Liver (tissue), 7 donors: ENCODE measurements at regions not wholly inside any gene's neighbourhood (a gene's known extent, or its start where the extent isn't known, plus 50 kb on each side); places are given as distances from the start of the nearest gene placed in this dataset.

ENCODE experiments used
- DNase-seq: peaks from one replicate; pipeline ENCODE4 v3.0.0-alpha.2; 2017; ENCODE audit warnings: low spot score
- H3K27ac ChIP-seq, 2 donors: one replicate each; pipeline ENCODE4 v1.7.0; 2013; ENCODE audit warnings: inconsistent platforms in 2 of 2, low read length in 2 of 2, control low read depth in 1 of 2, low read depth in 1 of 2, mild to moderate bottlenecking in 1 of 2
- H3K27me3 ChIP-seq, 4 donors: one replicate each; pipeline versions ENCODE4 v1.6.1 to v1.7.0; 2013; ENCODE audit warnings: low read length in 3 of 4, inconsistent platforms in 1 of 4, mild to moderate bottlenecking in 1 of 4, moderate library complexity in 1 of 4; ENCODE audit not compliant: control insufficient read depth in 4 of 4, insufficient read depth in 4 of 4
- H3K36me3 ChIP-seq, 4 donors: one replicate each; pipeline versions ENCODE4 v1.6.1 to v1.7.0; 2013; ENCODE audit warnings: low read length in 3 of 4, mild to moderate bottlenecking in 3 of 4, low read depth in 1 of 4, moderate library complexity in 1 of 4; ENCODE audit not compliant: control insufficient read depth in 4 of 4, insufficient read depth in 3 of 4
- H3K4me1 ChIP-seq, 4 donors: one replicate each; pipeline versions ENCODE4 v1.6.1 to v1.7.0; 2013; ENCODE audit warnings: low read length in 3 of 4, mild to moderate bottlenecking in 3 of 4, moderate library complexity in 1 of 4; ENCODE audit not compliant: control insufficient read depth in 4 of 4, insufficient read depth in 4 of 4
- H3K4me3 ChIP-seq, 3 donors: one replicate each; pipeline versions ENCODE4 v1.6.1 to v1.7.0; 2013; ENCODE audit warnings: low read length in 3 of 3, control low read depth in 1 of 3, low read depth in 1 of 3, mild to moderate bottlenecking in 1 of 3
- H3K9ac ChIP-seq, 2 donors: one replicate each; pipeline ENCODE4 v1.7.0; 2013; ENCODE audit warnings: low read length in 2 of 2, mild to moderate bottlenecking in 2 of 2, moderate library complexity in 2 of 2, control low read depth in 1 of 2, low read depth in 1 of 2
- H3K9me3 ChIP-seq, 4 donors: one replicate each; pipeline versions ENCODE4 v1.6.1 to v1.7.0; 2013; ENCODE audit warnings: low read length in 3 of 4; ENCODE audit not compliant: control insufficient read depth in 4 of 4
- EGR1 ChIP-seq, 2 donors: IDR thresholded peaks; 2 replicates each; pipeline ENCODE4 v1.6.1; 2016 to 2018; ENCODE audit warnings: antibody characterized with exemption in 2 of 2, low read depth in 2 of 2
- FOXA1 ChIP-seq: IDR thresholded peaks from 2 replicates; pipeline ENCODE4 v1.6.1; 2016; ENCODE audit warnings: antibody characterized with exemption
- FOXA2 ChIP-seq: IDR thresholded peaks from 2 replicates; pipeline ENCODE4 v1.6.1; 2016; ENCODE audit warnings: antibody characterized with exemption
- GABPA ChIP-seq, 2 donors: IDR thresholded peaks in 1 of 2; conservative IDR thresholded peaks in 1 of 2; 2 replicates each; pipeline ENCODE4 v1.6.1; 2016; ENCODE audit warnings: antibody characterized with exemption in 2 of 2, mild to moderate bottlenecking in 1 of 2, moderate library complexity in 1 of 2
- HNF4G ChIP-seq: IDR thresholded peaks from 2 replicates; pipeline ENCODE4 v1.6.1; 2016; ENCODE audit warnings: antibody characterized with exemption
- JUND ChIP-seq, 2 donors: IDR thresholded peaks; 2 replicates each; pipeline ENCODE4 v1.6.1; 2016; ENCODE audit warnings: antibody characterized with exemption in 2 of 2
- NR2F2 ChIP-seq: IDR thresholded peaks from 2 replicates; pipeline ENCODE4 v1.6.1; 2016; ENCODE audit warnings: antibody characterized with exemption
- RAD21 ChIP-seq, 2 donors: IDR thresholded peaks; 2 replicates each; pipeline ENCODE4 v1.6.1; 2016; ENCODE audit warnings: antibody characterized with exemption in 2 of 2, mild to moderate bottlenecking in 2 of 2
- REST ChIP-seq: IDR thresholded peaks from 2 replicates; pipeline ENCODE4 v1.6.1; 2016; ENCODE audit warnings: antibody characterized with exemption, mild to moderate bottlenecking
- RXRA ChIP-seq, 2 donors: IDR thresholded peaks; 2 replicates each; pipeline ENCODE4 v1.6.1; 2017 to 2018; ENCODE audit warnings: antibody characterized with exemption in 2 of 2, mild to moderate bottlenecking in 1 of 2
- SP1 ChIP-seq: IDR thresholded peaks from 2 replicates; pipeline ENCODE4 v1.6.1; 2018; ENCODE audit warnings: antibody characterized with exemption, mild to moderate bottlenecking
- TAF1 ChIP-seq: conservative IDR thresholded peaks from 2 replicates; pipeline ENCODE4 v1.6.1; 2016; ENCODE audit warnings: antibody characterized with exemption, mild to moderate bottlenecking
- YY1 ChIP-seq: IDR thresholded peaks from 2 replicates; pipeline ENCODE4 v1.6.1; 2016; ENCODE audit warnings: antibody characterized with exemption, mild to moderate bottlenecking
- WGBS: extraction: QIAGEN DNeasy Blood & Tissue Kit; methylation state at CpG from one replicate; pipeline ENCODE4 v1.1.7; 2013; 5-methylcytosine and 5-hydroxymethylcytosine counted together
- TF ChIP-seq, protein P1 (sequence below): IDR thresholded peaks from 2 replicates; pipeline ENCODE4 v1.6.1; 2016; ENCODE audit warnings: antibody characterized with exemption
- TF ChIP-seq, protein P2 (sequence below): IDR thresholded peaks from 2 replicates; pipeline ENCODE4 v1.6.1; 2016; ENCODE audit warnings: antibody characterized with exemption
- TF ChIP-seq, protein P3 (sequence below): IDR thresholded peaks from 2 replicates; pipeline ENCODE4 v1.6.1; 2016; ENCODE audit warnings: antibody characterized with exemption
- donor health status: healthy.
- donor health status: healthy.
- donor health status: healthy.
- donor health status: healthy.

DNA sequence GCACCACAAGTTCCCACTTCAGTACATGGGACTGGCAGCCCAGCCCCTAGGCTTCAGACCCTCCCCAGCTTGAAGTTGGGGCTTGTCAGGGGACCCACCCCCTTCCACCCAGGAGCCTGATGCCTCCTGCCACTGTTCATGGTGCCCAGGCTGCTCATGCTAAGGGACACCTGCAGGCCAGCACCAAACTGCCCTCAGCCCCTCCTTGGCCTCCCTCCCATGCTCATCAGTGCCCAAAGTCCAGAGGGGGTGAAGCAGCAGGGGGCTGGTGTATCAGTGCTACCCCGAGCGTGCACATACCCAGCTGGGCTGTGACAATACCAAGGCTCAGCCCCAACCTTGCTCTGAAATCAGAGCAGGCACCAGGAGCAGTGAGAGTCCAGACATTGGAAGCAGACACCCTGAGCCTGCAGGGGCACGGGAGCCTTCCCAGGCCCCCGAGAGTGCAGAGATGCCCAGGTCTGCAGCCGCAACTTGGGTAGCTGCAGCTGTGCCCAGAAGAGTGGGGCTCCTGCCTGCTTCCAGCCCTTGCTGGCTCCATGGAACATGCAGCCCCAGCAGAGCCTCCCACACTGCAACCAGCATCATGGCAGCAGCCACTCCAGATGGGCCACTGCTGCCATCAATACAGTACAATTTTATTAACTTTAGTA is 79.0 kb downstream of the MTERF1 start:
- DNase-seq = no peak
- WGBS = 98% methylated on average over 5 of the region's 5 CpGs
- H3K9ac ChIP-seq = no peak overlapping the region
- no peaks in the 10 kb centered on the region for H3K4me1 ChIP-seq
- no peak overlapping the region for H3K27ac ChIP-seq
- H3K4me3 ChIP-seq = no peak overlapping the region
- no peaks in the 10 kb centered on the region for H3K36me3 ChIP-seq
- no peaks in the 10 kb centered on the region for H3K27me3 ChIP-seq
- no peak for TF ChIP-seq GABPA (IDR thresholded peaks at IDR 0.05 in 1 of 2, conservative IDR thresholded peaks at IDR 0.05 in 1 of 2)
- no peak for TF ChIP-seq FOXA2
- TF ChIP-seq FOXA1 = no peak
- TF ChIP-seq SP1 = no peak
- TF ChIP-seq EGR1 (IDR thresholded peaks at IDR 0.05; ENCODE audit: low read depth in 2 of 2) = no peak
- TF ChIP-seq JUND (IDR thresholded peaks at IDR 0.05) = no peak
- TF ChIP-seq, protein P1, sequence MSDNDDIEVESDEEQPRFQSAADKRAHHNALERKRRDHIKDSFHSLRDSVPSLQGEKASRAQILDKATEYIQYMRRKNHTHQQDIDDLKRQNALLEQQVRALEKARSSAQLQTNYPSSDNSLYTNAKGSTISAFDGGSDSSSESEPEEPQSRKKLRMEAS = no peak
- TF ChIP-seq, protein P2, sequence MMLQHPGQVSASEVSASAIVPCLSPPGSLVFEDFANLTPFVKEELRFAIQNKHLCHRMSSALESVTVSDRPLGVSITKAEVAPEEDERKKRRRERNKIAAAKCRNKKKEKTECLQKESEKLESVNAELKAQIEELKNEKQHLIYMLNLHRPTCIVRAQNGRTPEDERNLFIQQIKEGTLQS = no peak
- no peaks in the 10 kb centered on the region for H3K9me3 ChIP-seq

GRCh38 chr7:91811236-91811635 is 69.3 kb downstream of the MTERF1 start:
- no peak overlapping the region for H3K4me3 ChIP-seq
- no peak for DNase-seq
- TF ChIP-seq FOXA2 = no peak
- no peak for TF ChIP-seq JUND (IDR thresholded peaks at IDR 0.05)
- TF ChIP-seq NR2F2 = no peak
- TF ChIP-seq, protein P3, sequence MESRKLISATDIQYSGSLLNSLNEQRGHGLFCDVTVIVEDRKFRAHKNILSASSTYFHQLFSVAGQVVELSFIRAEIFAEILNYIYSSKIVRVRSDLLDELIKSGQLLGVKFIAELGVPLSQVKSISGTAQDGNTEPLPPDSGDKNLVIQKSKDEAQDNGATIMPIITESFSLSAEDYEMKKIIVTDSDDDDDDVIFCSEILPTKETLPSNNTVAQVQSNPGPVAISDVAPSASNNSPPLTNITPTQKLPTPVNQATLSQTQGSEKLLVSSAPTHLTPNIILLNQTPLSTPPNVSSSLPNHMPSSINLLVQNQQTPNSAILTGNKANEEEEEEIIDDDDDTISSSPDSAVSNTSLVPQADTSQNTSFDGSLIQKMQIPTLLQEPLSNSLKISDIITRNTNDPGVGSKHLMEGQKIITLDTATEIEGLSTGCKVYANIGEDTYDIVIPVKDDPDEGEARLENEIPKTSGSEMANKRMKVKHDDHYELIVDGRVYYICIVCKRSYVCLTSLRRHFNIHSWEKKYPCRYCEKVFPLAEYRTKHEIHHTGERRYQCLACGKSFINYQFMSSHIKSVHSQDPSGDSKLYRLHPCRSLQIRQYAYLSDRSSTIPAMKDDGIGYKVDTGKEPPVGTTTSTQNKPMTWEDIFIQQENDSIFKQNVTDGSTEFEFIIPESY = no peak
- TF ChIP-seq RAD21 (IDR thresholded peaks at IDR 0.05) = no peak
- TF ChIP-seq, protein P1 = no peak
- TF ChIP-seq REST = no peak
- no peak for TF ChIP-seq RXRA (IDR thresholded peaks at IDR 0.05)
- no peak for TF ChIP-seq TAF1
- TF ChIP-seq HNF4G = no peak
- no peak for TF ChIP-seq YY1
- no peaks in the 10 kb centered on the region for H3K36me3 ChIP-seq
- no peak overlapping the region for H3K27ac ChIP-seq
- H3K9ac ChIP-seq = no peak overlapping the region
- no peaks in the 10 kb centered on the region for H3K4me1 ChIP-seq
- WGBS = 73% methylated on average over 3 of the region's 3 CpGs
- H3K27me3 ChIP-seq = no peaks in the 10 kb centered on the region
- no peaks in the 10 kb centered on the region for H3K9me3 ChIP-seq
